ENCODE measurements at regions not wholly inside any gene's neighbourhood (a gene's known extent, or its start where the extent isn't known, plus 50 kb on each side); places are given as distances from the start of the nearest gene placed in this dataset.
A peak's percentile ranks its signal among the peaks of the same experiment; 100 is the strongest.

DNA sequence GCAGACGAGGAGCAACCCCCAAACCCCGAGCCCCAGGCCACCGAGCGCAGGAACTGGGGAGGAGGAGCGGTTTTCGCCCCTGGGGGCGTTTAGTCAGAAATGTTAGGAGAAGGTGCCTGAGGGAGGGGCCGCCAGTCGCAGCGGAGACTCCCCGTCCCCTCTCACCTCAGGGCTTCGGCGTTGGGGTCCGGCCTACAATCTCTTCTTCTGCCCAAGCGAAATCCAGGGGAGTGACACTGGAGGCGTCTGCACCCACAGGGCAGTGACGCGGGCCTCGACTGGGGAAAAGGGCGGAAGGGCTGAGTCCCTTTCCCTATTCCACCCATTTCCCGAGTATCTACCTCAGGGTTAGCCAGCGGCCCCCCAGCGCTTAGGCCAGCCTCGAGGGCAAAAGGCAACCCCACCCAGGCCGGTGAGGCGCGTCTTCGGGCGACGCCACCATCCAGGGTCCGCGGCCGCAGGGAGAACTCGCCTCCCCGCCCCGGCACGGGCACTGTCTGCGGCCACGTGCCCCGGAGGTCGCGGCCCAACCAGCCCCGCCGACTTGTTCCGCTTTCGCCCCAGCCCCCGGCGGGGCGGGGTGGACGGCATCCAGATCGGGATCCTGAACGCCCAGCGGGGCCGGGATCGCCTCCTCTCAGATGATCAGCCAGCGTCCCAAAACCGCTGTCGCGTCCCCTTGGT is 118.7 kb upstream of the BARHL2 start:
- FAIRE-seq (no peak), DNase-seq (ENCODE audit: insufficient read length, low spot score) (no peak)
- no peak for TF ChIP-seq CTCF (IDR thresholded peaks at IDR 0.05; ENCODE audit: insufficient read depth, missing control alignments)

DNA sequence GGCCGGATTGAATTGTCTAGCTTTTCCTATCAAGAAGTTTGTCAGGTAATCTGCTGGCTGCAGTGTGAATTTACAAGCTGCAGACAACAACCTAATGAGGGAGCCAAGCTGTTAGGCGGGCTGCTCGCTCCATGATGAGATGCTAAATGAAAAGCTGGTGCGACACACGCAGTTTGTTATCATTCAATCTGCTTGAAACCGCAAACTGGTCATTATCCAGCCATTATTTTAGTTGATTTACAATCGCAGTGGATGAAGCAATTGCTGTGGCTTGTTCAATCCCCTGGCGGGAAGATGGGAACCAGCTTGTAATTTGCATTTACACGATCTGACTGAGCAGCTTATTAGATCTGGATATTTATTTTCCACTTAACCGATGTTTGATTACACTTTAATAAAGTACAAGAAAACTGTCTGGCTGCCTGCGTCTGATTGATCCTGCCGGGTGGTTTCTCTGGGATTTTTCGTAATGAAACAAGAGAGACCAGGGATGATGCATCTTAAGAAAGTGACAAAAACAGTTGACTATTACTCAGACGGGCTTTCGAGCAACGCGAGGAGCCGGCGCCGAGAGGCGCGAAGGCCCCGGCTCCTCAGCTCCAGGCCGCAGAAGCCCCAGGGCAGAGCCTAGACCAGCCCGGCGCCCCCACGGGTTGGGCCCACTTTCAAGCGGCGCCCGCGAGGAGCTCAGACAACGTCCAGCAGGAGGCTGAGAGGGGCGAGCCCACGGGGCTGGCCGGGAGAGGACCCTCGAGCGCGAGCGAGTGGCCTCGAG is 118.0 kb upstream of the BARHL2 start:
- no peak for TF ChIP-seq CTCF (IDR thresholded peaks at IDR 0.05; ENCODE audit: insufficient read depth, missing control alignments)
- peak; percentile 90 for FAIRE-seq
- peak; percentile 33 for DNase-seq (ENCODE audit: insufficient read length, low spot score)

DNA sequence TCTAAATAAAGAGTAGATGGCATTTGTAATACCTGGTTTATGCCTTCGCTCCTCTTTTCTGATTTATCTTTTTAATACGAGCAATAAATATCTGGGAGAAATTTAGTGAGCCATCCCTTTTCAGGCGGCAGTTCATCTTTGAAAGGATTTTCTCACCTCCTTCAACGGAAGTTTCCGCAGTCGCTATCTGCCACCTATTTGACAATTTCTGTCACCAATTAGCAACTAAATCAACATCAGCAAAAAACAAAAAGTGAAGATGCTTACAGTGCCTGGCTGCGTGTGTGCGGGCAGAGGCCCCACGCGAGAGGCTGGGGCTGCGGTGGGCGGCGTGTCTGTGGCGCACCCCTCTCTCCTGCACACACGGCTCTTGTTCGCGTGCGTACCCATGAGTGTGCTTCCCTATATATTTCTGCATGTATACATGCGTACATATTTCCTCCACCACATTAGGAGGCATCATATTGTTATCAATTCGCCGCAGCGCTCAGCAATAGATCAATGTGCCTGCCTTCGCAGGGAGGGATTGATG is 117.3 kb upstream of the BARHL2 start:
- FAIRE-seq (no peak), DNase-seq (ENCODE audit: insufficient read length, low spot score) (no peak)

GRCh38 chr1:90833466-90834110 is 116.5 kb upstream of the BARHL2 start:
- DNase-seq (ENCODE audit: insufficient read length, low spot score) (no peak), FAIRE-seq (peak; percentile 35)
- TF ChIP-seq CTCF (IDR thresholded peaks at IDR 0.05; ENCODE audit: insufficient read depth, missing control alignments), result no peak

More for the DNA sequence above, 117.3 kb upstream of the BARHL2 start:
- TF ChIP-seq CTCF (IDR thresholded peaks at IDR 0.05; ENCODE audit: insufficient read depth, missing control alignments), result no peak

DNA sequence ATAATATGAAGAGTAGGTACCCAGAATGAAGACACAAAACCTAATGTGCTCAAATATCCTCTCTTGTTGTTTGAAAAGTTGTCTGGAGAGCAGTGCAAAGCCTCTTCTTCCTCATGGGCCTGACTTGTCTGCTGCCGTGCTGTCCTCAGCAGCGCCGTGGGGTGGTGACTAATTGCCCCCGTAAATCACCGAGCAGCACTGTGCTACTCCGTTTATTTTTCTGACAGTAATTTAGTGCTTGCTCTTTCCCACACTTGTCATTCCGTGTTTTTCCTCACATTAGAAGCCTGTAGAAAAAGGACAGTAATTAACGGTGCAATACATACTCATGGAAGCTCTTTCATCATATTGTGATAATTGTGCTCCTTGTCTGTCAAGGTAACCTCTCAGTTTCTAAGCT is 114.8 kb upstream of the BARHL2 start:
- no peak for FAIRE-seq
- DNase-seq (ENCODE audit: insufficient read length, low spot score), result no peak

DNA sequence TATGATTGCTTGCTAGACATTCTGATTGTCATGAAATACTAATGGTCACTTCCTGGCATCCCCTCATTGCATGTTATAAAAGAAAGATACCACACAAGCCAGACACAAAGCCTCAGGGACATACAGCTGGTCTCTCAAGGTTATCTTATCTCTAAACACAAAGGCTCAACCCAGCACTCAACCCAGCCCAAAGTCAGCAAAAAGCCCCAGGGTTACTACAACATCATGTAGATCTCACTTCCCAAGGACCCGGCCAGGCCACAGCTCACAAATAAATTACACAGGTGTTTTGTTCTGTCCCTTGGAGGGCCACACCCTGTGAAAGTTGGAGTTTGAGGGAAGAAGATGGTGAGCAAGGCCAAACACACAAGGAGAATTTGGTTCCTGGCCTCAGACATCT is 109.7 kb upstream of the BARHL2 start:
- TF ChIP-seq CTCF (IDR thresholded peaks at IDR 0.05; ENCODE audit: insufficient read depth, missing control alignments), result no peak
- DNase-seq (ENCODE audit: insufficient read length, low spot score) (no peak), FAIRE-seq (no peak)

More for the DNA sequence above, 114.8 kb upstream of the BARHL2 start:
- TF ChIP-seq CTCF (IDR thresholded peaks at IDR 0.05; ENCODE audit: insufficient read depth, missing control alignments), result no peak

All from D721Med (cell line).